ENCODE measurements at regions not wholly inside any gene's neighbourhood (a gene's known extent, or its start where the extent isn't known, plus 50 kb on each side); places are given as distances from the start of the nearest gene placed in this dataset.
"Not testable (repeated sequence)": the region's sequence is repeated elsewhere in the genome, so short reads cannot be mapped to it uniquely, and the experiment has no call there.

DNA sequence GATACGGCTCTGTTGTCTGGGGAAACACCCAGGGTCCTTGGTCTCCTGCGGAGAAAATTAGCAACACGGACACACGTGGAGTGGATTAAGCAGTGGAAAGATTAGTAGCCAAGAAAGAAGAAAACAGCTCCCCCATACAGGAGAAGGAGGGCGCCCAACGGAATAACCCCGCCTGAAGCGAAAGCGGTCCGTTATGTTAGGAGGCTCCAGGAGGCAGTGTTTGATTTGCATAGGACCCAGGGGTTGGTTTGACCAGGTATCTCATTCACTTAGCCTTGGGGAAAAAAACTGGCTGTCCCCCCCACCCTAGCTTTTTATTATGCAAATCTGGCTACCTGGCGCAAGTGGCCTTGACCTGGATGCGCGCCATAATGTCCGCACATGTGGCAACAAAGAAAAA lies 170.1 kb upstream of the KYNU start:
- DNase-seq, result no peak

DNA sequence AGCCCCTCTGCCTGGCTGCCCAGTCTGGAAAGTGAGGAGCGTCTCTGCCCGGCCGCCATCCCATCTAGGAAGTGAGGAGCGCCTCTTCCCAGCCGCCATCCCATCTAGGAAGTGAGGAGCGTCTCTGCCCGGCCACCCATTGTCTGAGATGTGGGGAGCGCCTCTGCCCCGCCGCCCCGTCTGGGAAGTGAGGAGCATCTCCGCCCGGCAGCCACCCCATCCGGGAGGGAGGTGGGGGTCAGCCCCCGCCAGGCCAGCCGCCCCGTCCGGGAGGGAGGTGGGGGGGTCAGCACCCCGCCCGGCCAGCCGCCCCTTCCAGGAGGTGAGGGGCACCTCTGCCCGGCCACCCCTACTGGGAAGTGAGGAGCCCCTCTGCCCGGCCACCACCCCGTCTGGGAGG lies 175.1 kb upstream of the KYNU start:
- DNase-seq, result not testable (repeated sequence)

DNA sequence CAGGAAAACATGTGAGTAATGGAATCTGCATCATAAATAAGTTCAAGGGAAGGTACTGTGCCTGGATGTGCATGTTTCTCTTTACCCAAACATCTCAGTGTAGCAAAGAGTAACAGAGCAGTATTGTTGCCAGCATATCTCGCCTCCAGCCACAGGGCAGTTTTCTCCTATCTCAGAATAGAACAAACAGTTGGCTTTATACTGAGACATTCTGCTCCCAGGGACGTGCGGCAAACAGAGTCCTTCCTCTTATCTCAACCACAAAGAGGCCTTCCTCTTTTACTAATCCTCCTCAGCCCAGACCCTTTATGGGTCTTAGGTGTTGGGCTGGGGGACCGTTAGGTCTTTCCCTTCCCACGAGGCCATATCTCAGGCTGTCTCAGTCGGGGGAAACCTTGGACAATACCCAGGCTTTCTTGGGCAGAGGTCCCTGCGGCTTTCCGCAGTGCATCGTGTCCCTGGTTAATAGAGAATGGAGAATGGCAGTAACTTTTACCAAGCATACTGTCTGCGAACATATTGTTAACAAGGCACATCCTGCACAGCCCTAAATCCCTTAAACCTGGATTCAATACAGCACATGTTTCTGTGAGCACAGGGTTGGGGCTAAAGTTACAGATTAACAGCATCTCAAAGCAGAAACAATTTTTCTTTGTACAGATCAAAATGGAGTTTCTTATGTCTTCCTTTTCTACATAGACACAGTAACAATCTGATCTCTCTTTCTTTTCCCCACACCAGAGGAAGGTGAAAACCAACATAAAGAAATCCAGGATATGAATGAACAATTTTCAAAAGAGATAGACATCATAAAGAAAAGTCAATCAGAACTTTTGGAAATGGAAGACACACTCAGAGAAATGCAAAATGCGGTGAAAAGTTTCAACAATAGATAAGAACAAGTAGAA lies 181.9 kb upstream of the KYNU start:
- not testable (repeated sequence) for DNase-seq

DNA sequence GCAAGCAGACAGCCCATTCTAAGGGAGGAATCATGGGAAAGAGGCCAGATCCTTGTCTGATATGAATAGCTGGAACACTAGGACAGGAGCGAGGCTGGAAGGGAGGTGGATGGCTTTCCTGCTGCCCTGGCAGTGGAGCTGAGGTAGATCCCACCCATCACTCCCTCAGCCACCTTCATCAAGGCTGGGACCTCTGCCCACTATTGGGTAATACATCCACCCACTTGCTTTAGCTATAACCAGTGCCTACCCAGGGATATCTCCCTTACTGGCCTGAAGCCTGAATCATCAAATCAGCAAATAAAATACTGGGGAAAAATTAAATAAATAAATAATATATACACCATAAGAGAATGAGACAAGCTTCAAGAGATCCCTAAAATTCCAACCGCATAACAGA lies 183.2 kb upstream of the KYNU start:
- no peak for DNase-seq

DNA sequence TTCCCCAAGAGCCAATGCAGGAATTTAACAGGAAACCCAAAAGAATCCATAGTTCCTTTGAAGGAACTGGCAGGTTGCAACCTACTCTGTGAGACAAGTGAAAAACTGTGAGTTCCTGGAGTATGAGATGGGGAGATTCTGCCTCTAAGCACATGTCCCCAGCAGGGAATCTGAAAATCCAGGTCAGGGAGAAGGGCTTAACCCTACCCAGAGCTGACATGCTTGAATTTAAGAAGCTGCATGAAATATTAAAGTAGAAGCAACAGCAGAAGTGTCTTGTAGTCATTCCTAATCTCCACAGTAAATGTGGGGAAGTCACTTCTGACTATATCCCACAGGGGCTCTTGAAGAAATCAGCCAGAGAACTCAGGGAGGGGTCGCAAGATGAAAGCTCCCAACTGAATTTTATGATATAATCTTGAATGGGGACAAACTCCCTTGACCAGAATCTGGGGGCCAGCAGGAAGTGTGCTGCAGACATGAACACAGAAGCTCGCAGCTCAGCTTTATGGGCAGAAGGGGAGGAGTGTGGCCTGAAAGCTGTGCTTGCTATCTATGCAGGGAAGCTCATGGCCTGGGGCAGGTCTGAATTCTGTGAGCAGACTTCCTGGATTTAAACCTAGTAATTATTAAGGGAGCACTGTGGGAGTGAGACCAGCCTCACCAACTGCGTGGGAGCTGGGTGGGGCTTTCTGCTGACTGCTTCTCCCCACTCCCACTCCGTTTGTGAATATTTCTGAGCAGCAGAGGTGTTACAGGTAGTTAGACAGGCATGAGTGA lies 184.1 kb upstream of the KYNU start:
- DNase-seq, result peak; percentile 32

DNA sequence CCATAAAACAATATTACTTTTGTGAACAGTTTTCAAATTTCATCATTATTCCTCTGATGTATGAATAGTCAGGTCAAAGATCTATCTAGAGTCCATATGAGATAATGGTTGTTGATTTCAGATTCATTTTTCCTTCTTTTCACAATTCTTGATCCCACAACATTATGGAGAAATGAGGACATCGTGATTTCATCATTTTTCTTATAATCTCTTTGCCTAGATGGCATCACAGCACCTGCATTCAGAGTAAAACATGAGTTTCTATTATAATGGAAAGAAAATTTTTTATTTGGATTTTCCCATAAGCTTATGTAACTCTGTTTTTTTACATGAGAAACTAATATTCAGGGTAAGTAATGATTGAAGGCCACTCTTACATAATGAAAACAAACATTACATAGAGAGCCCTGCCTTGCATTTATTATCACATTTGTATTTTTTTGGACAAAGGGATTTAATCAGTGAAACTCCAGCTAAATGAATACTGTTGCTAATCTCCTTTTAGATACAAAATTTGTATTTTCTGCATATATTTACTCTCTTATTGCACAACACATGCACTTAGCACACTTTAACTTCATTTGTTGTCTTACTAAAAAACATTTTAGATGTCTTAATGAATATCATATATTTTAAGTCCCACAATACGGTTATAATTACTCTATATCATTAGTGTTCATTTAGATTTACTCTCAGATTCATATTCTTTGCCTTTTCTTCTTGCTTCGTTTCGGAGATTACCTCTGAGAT lies 188.4 kb upstream of the KYNU start:
- no peak for DNase-seq

DNA sequence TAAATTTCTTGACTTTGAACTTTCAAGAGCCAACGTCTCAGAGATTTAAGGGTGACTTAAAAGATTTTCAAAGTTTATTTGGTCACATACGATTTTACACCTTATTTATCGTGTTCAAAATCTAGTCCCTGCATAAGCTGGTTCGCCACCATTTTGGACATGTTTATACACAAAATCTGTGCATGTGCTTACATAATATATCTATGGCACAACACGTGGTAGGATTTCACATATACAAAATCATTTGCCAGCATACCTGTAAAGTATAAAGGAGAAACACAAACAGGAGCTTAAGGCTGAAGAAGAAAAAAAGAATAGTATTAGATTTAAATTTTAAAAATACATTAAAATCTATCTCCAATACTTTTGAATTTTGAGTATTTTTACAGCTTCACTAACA lies 190.0 kb upstream of the KYNU start:
- DNase-seq, result no peak

DNA sequence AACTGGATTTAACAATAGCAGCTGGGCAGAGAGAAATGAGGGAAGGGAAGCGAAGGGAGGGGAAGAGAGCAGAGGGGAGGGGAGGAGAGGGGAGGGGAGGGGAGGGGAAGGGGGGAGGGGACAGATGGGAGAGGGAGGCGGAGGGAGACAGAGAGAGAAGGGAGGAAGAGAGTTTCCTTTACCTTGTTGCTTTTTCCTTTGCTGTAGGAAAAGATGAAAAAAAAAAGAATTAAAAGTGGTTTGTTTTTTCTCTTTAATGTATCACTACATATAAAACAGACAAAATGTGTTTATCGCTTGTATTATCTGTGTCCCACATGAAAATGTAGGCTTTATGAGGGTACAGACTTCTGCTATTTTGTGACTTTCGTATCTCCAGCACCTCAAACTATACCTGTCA lies 190.4 kb upstream of the KYNU start:
- no peak for DNase-seq

DNA sequence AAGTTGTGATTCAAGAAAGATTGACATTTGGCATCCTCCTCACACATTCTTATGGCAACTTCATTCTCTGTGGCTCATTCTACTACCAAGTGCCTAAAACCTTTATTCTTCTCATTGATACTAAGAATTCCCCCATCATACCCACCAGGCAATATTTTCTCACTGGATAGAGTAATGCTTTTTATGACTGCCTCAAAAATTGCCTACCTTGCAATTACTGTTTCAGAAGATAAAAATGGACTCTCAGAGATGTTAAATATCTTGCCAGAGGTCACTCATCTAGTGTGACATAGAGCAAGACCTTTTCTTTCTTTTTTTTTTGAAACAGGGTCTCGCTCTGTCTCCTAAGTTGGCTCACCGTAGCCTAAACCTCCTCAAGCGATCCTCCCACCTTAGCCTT lies 192.8 kb upstream of the KYNU start:
- no peak for DNase-seq

DNA sequence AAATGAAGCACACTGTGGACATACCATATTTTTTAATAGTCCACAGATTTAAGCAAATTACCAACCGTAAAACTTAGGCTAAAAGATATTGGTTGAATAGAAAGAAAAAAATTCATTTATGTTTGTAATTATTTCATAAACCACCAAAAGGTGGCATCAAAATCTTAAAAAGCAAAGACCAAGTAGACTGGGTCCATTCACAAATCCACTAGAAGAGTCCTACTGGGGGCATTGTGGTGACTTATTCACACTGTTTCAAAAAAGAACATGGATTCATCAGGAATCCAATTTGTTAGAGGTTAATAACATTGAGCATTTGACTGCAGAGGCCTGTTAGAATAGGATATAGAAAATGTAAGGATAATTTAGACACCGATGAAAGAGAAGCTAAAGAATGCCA lies 194.9 kb upstream of the KYNU start:
- no peak for DNase-seq

DNA sequence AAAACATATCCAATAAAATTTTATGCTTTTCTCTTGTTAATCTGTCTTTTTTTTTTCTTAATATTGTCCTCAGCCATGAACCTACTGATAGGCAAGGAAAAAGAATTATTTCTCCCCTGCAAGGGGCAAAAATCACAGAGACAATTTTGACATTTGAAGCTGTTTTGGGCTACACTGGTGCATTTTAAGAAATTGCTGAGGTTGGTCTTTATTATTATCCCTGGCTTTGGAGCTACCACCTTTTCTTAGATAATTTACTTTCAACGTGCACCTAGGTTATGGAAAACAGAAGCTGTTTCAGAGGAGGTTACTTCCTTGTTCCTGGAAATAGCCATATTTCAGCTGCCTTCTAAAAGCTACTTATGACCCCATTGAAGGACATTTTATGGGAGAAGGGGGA lies 195.5 kb upstream of the KYNU start:
- DNase-seq, result no peak

DNA sequence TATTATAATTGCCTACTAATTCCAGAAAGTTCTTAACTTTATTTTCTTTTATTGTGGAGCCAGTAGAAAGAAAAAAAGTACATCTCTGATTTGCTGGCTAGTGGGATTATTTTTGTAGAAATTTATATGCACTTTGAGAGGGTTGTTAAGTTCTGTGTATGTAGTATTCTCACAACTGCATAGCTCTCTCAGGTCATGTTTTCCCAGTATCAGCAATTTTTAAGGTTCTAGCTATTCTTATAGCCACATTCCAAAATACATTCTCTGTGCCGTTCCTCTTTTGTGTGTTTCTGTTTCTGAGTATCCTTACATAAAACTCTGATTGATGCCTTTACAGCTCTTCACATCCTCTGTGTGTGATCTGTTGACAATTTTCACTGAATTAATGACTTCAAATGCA lies 199.3 kb upstream of the KYNU start:
- DNase-seq, result no peak

DNA sequence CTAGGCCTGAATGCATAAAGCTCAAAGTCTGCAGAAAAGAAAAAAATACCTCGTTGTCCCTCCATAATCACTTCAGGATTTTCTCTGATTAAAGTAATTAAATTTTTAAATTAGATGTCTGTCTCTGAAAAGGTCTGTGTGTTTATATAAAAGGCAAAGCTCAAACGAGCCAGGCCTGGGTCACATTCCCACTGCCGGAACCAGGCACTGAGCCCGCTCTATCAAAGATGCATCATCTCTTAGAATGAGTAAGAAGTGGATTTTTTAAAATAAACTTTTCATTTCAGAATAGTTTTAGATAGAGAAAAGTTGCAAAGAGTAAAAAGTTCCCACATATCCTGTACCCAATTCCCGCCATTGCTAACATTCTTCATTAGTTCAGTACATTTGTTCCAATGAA lies 202.1 kb upstream of the KYNU start:
- DNase-seq, result no peak

DNA sequence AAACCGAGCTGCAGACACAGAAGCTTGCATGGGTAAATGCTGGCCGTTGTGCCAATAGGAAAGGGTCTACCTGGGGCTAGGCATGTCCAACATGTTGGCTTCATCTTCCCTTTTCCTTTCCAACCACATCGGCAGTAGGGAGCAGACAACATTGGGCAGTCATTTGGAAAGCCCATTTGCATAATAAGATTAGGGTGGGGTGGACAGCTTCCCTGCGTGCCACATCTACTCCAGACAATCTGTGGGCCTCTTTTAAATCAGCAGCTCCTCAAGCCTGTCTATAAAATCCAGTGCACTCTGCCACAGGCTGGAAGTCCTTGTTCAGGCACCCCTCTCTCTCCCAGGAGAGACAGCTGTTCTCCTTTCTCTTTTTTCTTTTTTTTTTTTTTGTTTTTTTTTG lies 203.6 kb upstream of the KYNU start:
- peak; percentile 15 for DNase-seq

DNA sequence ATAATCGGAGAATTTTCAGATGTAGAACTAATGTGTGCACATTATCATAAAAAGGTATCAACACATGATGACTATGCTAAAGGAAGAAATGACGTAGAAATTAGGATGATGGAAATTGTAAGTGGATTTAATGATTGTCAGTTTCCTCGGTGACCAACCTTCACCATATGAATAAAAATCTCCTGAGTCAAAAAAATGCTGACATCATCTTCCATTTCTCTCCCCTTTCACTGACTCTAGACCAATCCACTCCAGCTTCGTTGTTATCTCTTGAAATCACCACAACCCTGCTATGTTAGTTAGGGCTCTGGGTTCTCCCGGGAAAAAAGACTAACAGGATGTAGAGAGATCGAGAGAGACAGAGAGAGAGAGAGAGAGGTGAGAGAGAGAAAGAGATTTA lies 204.8 kb upstream of the KYNU start:
- no peak for DNase-seq

DNA sequence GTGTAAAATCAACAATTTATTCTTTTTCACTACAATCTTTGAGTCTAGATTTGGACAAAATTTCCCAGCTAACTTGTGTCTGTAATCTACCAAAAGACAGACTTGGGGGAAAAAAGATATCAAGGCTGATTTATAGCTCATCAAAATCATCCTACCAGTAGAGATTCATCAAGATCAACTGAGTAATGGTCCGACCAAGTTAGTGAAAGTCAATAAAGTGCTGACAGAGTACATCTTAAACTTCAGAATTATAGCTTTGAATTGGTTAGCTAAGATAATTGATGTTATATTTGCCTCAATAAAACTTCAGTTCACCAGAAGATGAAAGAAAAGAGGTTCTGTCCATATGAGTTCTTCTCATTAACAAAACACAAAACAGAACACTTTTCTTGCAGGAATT lies 207.1 kb upstream of the KYNU start:
- DNase-seq, result no peak

DNA sequence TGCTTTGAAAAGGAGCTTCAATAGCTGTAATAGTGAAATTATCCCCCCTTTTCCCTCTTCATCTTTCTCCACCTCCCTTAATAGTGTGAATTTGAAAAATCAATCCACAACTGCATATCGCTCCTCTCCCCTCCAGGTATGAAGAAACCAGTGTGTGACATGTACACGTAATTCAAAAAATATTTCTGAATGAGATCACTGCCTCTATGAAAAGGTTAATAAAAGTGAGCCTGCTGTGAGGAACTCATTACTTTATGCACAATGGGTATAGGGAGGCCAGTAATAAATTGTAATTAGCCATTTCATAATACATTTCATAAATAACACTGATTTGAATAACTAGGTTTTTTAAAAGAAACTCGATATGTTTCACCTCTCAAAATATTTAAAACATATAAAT lies 209.0 kb upstream of the KYNU start:
- DNase-seq, result no peak

DNA sequence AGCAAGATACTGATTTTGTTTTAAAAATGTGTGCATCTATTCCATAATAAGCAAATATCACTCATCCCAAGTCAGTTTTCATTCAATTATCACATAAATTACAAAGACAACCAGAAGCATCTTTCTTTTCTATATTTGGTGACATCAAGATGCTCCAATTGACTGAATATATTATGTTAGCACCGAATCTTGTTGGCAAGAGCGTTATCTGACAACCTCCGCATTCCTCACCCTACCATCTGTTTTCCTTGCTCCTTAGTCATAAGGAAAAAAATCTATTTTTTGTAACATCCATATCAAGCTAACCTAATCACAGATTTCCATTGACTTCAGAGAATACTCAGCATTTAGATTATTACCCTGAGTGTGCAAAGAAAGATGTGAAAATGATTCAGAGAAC lies 212.2 kb upstream of the KYNU start:
- no peak for DNase-seq

DNA sequence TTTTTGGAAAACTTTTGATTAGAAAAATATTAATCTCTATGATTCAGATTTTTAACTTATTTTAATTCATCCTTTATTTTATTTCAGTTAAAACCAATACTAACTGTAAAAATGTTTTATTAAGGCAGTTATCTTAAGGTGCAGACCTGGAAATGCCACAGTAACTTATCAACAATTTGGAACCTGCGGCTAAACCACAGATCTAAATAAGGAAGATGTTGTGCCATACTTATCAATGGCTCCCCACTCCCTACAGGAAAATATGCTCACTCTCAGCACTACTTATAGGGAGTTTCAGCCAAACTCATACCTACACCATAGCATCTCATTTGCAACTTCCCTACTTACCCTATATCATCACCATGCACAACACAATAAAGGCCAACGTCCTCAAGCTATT lies 226.9 kb upstream of the KYNU start:
- DNase-seq, result no peak

DNA sequence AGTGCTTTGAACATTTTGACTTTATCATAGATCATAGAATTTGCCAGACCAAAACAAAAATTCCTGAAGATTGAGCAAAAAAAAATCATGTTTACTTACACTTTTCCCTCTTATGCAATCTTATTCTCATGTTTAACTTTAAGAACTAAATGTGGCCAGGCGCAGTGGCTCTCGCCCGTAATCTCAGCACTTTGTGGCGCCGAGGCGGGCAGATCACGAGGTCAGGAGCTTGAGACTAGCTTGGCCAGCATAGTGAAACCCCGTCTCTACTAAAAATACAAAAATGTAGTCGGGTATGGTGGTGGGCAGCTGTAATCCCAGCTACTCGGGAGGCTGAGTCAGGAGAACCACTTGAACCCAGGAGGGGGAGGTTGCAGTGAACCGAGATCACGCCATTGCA lies 227.9 kb upstream of the KYNU start:
- no peak for DNase-seq

DNA sequence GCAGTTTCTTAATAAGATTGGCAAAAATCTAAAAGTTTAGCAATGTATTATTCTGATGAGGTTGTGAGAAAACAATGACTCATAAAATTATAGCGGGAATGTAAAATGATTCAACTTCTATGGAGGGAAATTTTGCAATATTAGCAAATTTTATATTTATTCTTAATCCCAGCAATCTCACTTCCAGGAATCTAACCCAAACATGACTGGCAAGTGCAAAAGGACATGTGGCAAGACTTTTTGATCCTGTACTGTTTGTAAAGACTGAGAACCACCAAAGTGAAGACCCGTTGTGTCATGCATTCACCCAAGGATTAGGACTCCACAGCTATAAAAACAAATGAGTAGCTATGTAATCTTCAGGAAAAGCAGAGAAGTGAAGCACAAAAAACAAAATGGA lies 234.8 kb upstream of the KYNU start:
- DNase-seq, result no peak

DNA sequence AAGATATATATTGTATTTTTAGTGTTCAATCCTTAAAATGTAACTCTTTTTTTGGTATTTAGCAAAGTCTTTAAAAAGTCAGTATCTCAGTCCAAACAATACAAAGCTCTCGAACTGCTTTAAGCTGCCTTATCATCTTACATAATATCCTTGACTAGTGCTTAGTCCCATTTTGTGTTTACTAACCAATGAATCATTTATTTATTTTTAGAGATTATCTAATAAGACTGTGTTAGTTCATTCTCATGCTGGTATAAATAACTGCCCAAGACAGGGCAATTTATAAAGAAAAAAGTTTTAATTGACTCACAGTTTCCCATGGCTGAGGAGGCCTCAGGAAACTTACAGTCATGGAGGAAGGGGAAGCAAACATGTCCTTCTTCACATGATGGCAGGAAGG lies 248.3 kb upstream of the KYNU start:
- DNase-seq, result no peak

DNA sequence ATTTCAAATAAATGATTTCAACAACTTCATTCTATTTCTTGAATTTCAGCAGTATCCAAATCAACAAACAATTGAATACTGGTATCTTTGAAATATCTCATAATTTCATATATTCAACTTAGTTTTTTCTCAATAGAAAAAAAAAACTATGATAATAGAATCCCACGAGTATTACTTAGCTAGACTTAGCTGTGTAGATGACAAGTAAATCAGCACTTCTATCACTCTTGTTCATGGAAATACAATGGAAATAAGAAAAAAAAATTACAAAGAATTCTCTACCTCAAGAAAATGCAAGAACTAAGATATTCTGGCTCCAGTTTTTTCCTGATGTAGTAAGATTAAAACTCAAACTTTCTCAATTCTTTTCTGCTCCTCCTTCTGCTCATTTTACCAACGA lies 256.2 kb upstream of the KYNU start:
- DNase-seq, result no peak

DNA sequence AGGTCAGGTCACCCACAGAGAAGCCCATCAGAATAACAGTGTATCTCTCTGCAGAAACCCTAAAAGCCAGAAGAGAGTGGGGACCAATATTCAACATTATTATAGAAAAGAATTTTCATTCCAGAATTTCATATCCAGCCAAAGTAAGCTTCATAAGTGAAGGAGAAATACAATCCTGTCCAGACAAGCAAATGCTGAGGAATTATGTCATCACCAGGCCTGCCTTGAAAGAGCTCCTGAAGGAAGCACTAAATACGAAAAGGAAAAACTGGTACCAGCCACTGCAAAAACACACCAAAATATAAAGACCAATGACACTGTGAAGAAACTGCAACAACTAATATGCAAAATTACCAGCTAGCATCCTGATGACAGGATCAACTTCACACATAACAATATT lies 260.0 kb upstream of the KYNU start:
- DNase-seq, result no peak
